GM12865 (cell line): ENCODE measurements at regions not wholly inside any gene's neighbourhood (a gene's known extent, or its start where the extent isn't known, plus 50 kb on each side); places are given as distances from the start of the nearest gene placed in this dataset.

ENCODE experiments used
- DNase-seq: peaks from one replicate; pipeline ENCODE4 v3.0.0; 2010; ENCODE audit warnings: low read depth
- H3K4me3 ChIP-seq: 2 replicates; pipeline ENCODE4 v1.5.1; 2011; ENCODE audit warnings: mild to moderate bottlenecking, low read depth, low read length, control low read depth
- CTCF ChIP-seq: IDR thresholded peaks from 2 replicates; pipeline ENCODE4 v1.5.1; 2011; ENCODE audit warnings: low read length, control low read depth, low read depth, inconsistent platforms; ENCODE audit not compliant: insufficient read depth; ENCODE audit errors: missing control alignments

GRCh38 chr2:144274131-144274530 lies 245.8 kb downstream of the ZEB2 start:
- no peak for TF ChIP-seq CTCF
- no peak for DNase-seq
- no peak overlapping the region for H3K4me3 ChIP-seq

- no peak for TF ChIP-seq CTCF
These were observed 249.0 kb downstream of the ZEB2 start for GRCh38 chr2:144270951-144271350.

GRCh38 chr2:144268036-144268678 lies 251.8 kb downstream of the ZEB2 start:
- no peak for DNase-seq
- no peak overlapping the region for H3K4me3 ChIP-seq
- no peak for TF ChIP-seq CTCF

More at GRCh38 chr2:144270951-144271350, 249.0 kb downstream of the ZEB2 start:
- H3K4me3 ChIP-seq, result no peak overlapping the region
- no peak for DNase-seq

- peak; percentile 52 for DNase-seq
These were observed 252.7 kb downstream of the ZEB2 start for GRCh38 chr2:144267239-144267638.

GRCh38 chr2:144265654-144266053 lies 254.3 kb downstream of the ZEB2 start:
- no peak for TF ChIP-seq CTCF
- H3K4me3 ChIP-seq, result no peak overlapping the region
- DNase-seq, result no peak

More at GRCh38 chr2:144267239-144267638, 252.7 kb downstream of the ZEB2 start:
- no peak overlapping the region for H3K4me3 ChIP-seq
- no peak for TF ChIP-seq CTCF

- H3K4me3 ChIP-seq, result no peak overlapping the region
- no peak for DNase-seq
- TF ChIP-seq CTCF, result no peak
These were observed 258.0 kb downstream of the ZEB2 start for GRCh38 chr2:144261966-144262365.

- DNase-seq, result no peak
- no peak for TF ChIP-seq CTCF
- H3K4me3 ChIP-seq, result no peak overlapping the region
These were observed 258.6 kb downstream of the ZEB2 start for GRCh38 chr2:144261336-144261735.
